ENCODE measurements at regions not wholly inside any gene's neighbourhood (a gene's known extent, or its start where the extent isn't known, plus 50 kb on each side); places are given as distances from the start of the nearest gene placed in this dataset.

DNA sequence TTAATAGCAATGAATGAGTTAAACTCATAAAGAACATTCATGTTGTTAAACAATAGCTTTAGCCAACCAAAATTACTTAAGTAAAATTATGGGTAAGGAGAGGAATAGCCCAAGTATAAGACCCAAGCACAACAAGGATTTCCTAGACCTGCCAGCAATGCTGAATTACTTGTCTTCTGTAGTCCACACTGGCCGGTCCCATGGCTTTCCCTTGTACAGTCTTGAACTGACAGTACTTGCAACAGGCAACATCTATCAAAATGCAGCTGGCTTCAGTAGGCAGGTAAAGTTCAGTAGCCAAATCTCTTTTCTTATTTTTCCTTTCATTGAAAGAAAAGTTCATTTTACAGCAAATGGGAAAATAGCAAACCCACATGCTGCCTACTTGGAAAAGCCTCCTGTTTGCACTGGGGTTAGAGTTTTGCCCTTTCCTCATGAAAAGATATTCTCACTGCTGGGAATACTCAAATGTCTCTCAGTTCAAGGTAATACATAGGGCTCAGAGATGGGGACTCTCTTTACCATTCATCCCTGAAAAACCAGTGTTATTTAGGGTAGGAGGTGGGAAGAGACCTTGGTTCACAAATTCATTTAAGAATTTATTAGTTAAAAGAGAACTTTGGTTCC, 222.8 kb downstream of the TTLL7 start:
- no peak for TF ChIP-seq MAFK (IDR thresholded peaks at IDR 0.05; ENCODE audit: low read depth, low read length)
- TF ChIP-seq, protein P1, sequence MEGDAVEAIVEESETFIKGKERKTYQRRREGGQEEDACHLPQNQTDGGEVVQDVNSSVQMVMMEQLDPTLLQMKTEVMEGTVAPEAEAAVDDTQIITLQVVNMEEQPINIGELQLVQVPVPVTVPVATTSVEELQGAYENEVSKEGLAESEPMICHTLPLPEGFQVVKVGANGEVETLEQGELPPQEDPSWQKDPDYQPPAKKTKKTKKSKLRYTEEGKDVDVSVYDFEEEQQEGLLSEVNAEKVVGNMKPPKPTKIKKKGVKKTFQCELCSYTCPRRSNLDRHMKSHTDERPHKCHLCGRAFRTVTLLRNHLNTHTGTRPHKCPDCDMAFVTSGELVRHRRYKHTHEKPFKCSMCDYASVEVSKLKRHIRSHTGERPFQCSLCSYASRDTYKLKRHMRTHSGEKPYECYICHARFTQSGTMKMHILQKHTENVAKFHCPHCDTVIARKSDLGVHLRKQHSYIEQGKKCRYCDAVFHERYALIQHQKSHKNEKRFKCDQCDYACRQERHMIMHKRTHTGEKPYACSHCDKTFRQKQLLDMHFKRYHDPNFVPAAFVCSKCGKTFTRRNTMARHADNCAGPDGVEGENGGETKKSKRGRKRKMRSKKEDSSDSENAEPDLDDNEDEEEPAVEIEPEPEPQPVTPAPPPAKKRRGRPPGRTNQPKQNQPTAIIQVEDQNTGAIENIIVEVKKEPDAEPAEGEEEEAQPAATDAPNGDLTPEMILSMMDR (conservative IDR thresholded peaks at IDR 0.05; ENCODE audit: low read depth, low read length), result no peak
- TF ChIP-seq FOS (IDR thresholded peaks at IDR 0.05; ENCODE audit: low read depth, low read length), result no peak
